ENCODE measurements at regions not wholly inside any gene's neighbourhood (a gene's known extent, or its start where the extent isn't known, plus 50 kb on each side); places are given as distances from the start of the nearest gene placed in this dataset.

- TF ChIP-seq SIN3A (conservative IDR thresholded peaks at IDR 0.05 in 1 of 2, IDR thresholded peaks at IDR 0.05 in 1 of 2; ENCODE audit: low read depth in 1 of 2, low read length in 2 of 2) (no peak), POU5F1 (IDR thresholded peaks at IDR 0.05; ENCODE audit: low read depth, low read length) (no peak), POLR2AphosphoS5 (IDR thresholded peaks at IDR 0.05; ENCODE audit: low read depth, low read length) (no peak), POLR2A (IDR thresholded peaks at IDR 0.05; ENCODE audit: control extremely low read depth in 1 of 2, low read depth in 2 of 2, low read length in 2 of 2) (no peak)
These were observed 140.5 kb downstream of the IRX2 start for GRCh38 chr5:2610986-2611385.

All from H1 (cell line).